ENCODE measurements at regions not wholly inside any gene's neighbourhood (a gene's known extent, or its start where the extent isn't known, plus 50 kb on each side); places are given as distances from the start of the nearest gene placed in this dataset.

DNA sequence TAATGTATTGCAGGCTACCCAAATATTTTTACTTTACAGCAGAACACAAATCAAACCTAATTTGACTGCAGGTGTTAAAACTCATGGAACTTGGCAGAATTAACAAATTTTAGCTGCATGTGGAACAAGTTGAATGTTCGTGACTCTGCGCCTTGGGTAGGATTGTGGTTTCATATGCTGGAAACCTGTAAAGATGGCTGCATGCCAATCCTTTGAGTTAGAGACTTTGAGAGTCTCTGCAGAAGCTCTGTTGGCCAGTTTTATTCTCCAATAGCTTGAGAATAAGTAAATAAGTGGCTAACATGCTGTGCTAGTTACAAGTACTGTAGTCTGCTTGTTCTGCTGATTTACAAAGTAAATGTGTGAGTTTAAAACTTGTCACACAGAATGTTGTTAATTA lies 77.8 kb downstream of the PDE6H start:
- TF ChIP-seq CBFB (CRISPR knock-in tag; IDR thresholded peaks at IDR 0.05; ENCODE audit: low read depth) (no peak), MXD4 (CRISPR knock-in tag; IDR thresholded peaks at IDR 0.05; ENCODE audit: borderline replicate concordance) (no peak), JUN (CRISPR knock-in tag; IDR thresholded peaks at IDR 0.05) (no peak), NR3C1 (CRISPR knock-in tag; conservative IDR thresholded peaks at IDR 0.05; ENCODE audit: low read depth) (no peak), ZNF232 (CRISPR knock-in tag; IDR thresholded peaks at IDR 0.05) (no peak), IRF2 (CRISPR knock-in tag; IDR thresholded peaks at IDR 0.05; ENCODE audit: borderline replicate concordance, low read depth) (no peak), TP53 (CRISPR knock-in tag; IDR thresholded peaks at IDR 0.05) (no peak)
- TF ChIP-seq, protein P1, sequence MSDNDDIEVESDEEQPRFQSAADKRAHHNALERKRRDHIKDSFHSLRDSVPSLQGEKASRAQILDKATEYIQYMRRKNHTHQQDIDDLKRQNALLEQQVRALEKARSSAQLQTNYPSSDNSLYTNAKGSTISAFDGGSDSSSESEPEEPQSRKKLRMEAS (CRISPR knock-in tag; IDR thresholded peaks at IDR 0.05) = no peak
- TF ChIP-seq, protein P2, sequence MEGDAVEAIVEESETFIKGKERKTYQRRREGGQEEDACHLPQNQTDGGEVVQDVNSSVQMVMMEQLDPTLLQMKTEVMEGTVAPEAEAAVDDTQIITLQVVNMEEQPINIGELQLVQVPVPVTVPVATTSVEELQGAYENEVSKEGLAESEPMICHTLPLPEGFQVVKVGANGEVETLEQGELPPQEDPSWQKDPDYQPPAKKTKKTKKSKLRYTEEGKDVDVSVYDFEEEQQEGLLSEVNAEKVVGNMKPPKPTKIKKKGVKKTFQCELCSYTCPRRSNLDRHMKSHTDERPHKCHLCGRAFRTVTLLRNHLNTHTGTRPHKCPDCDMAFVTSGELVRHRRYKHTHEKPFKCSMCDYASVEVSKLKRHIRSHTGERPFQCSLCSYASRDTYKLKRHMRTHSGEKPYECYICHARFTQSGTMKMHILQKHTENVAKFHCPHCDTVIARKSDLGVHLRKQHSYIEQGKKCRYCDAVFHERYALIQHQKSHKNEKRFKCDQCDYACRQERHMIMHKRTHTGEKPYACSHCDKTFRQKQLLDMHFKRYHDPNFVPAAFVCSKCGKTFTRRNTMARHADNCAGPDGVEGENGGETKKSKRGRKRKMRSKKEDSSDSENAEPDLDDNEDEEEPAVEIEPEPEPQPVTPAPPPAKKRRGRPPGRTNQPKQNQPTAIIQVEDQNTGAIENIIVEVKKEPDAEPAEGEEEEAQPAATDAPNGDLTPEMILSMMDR (IDR thresholded peaks at IDR 0.05) = no peak
- TF ChIP-seq, protein P3, sequence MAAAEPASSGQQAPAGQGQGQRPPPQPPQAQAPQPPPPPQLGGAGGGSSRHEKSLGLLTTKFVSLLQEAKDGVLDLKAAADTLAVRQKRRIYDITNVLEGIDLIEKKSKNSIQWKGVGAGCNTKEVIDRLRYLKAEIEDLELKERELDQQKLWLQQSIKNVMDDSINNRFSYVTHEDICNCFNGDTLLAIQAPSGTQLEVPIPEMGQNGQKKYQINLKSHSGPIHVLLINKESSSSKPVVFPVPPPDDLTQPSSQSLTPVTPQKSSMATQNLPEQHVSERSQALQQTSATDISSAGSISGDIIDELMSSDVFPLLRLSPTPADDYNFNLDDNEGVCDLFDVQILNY (CRISPR knock-in tag; IDR thresholded peaks at IDR 0.05) = no peak
